Right lung (tissue), 2 donors: ENCODE measurements at regions not wholly inside any gene's neighbourhood (a gene's known extent, or its start where the extent isn't known, plus 50 kb on each side); places are given as distances from the start of the nearest gene placed in this dataset.
"Not testable (repeated sequence)": the region's sequence is repeated elsewhere in the genome, so short reads cannot be mapped to it uniquely, and the experiment has no call there.

ENCODE experiments used
- DNase-seq, 2 donors: peaks; one replicate each; pipeline ENCODE4 v3.0.0-alpha.2; 2013

DNA sequence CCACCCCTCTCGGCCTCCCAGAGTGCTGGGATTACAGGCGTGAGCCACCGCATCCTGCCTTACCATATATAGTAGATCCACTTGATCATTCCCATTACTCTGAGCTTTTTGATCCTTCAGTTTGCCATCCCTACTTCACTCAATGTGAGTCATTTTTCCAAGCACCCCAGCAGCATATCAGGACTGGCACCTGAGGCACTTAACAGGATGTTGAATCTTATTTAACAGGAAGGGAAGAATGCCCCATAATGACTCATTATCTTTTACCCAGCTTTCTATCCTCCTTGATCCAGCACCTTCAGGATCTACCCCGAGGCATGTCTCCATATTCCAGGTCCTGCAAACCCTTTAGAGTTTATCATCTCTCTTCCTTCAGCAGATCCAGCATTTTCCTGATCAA is 84.9 kb upstream of the CMKLR1 start:
- DNase-seq, result no peak

GRCh38 chr12:108423486-108423885 is 84.4 kb upstream of the CMKLR1 start:
- no peak for DNase-seq

DNA sequence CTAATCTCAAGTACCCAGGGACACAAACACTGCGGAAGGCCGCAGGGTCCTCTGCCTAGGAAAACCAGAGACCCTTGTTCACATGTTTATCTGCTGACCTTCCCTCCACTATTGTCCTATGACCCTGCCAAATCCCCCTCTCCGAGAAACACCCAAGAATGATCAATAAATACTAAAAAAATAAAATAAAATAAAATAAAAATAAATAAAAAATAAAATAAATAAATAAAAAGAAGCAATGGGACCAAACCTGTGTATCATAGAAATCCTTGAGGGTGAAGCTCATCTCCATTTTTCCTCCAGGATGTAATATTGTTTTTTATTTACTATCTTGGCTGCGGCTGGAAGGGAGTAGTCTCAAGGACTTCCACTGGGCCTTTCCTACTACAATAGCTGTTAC is 82.0 kb upstream of the CMKLR1 start:
- DNase-seq, result not testable (repeated sequence)

DNA sequence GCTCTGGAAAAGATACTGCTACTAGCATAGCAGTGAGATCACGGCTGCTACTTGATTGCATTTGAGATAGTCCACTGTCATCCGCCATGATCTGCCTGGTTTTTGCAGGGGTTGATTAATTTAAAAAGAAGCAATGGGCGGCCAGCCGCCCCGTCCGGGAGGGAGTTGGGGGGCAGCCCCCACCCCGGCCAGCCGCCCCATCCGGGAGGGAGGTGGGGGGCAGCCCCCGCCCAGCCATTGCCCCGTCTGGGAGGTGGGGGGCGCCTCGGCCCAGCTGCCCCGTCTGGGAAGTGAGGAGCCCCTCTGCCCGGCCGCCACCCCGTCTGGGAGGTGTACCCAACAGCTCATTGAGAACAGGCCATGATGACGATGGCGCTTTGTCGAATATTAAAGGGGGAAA is 81.3 kb upstream of the CMKLR1 start:
- DNase-seq, result not testable (repeated sequence)

DNA sequence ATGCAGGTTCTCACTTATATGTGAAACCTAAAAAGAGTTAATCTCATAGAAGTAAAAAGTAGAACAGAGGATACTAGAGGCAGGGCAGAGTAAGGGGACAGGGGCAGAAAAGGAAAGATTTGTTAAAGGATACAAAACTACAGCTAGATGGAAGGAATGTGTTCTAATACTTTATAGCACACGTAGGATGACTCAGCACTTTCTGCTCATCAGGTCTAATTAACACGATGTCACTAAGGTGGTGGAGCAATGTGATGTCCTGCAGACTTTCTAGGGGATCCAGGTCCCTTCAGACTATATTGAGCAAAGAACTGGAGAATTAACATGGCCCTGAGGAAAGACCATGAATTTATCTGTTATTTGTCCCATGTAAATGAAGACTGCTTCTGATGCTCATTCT is 80.8 kb upstream of the CMKLR1 start:
- DNase-seq, result no peak

DNA sequence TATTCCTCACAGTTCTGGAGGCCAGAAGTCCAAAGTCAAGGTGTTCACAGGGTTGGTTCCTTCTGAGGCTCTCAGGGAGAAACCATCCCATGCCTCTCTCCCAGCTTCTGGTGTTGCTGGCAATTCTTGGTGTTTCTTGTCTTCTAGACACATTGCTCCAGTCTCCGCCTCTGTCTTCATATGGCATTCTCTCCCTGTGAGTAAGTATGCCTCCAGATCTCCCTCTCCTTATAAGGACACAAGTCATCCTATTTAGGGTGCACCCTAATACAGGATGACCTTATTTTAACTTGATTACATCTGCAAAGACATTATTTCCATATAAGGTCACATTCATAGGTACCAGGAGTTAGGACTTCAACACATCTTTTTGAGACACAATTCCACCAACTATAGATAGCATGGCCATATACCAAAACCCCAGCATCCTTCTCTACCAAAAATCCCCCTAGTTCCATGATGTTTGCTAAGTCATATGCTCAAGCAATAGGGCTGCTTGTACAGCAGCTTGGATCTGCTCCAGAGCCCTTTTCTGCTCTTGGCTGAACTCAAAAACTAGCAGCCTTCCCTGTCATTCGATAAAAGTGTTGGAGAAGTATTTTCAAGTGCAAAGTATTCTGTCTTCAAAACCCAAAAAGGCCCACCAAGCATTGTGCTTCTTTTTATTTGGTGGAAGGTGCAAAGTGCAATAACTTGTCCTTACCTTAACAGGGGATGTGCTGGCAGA is 79.2 kb upstream of the CMKLR1 start:
- DNase-seq, result peak; percentile 21 to 33

- DNase-seq, result no peak
Measured at GRCh38 chr12:108414021-108414420, 74.9 kb upstream of the CMKLR1 start.

GRCh38 chr12:108410689-108411088 is 71.6 kb upstream of the CMKLR1 start:
- DNase-seq, result no peak

GRCh38 chr12:108409481-108409880 is 70.4 kb upstream of the CMKLR1 start:
- DNase-seq, result no peak

DNA sequence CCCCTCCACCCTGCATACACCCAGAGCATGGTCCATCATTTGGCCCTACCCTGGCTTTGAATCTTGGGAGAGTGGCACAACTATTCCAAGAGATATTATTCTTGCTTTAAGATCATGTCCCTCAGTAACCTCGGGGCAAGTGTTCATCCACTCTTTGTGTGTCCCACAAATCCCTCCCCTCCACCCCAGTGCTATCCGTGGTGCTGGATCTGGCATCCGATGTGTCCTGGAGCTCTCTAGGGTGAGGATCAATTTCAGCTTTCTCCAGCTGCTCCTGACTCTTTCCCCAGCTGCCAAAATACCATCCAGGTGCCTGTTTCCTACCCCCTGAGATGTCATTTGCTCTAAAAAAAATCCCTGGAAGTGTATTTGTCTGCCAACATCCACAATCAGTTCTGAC is 64.8 kb upstream of the CMKLR1 start:
- no peak for DNase-seq

- no peak for DNase-seq
Measured at GRCh38 chr12:108401964-108402363, 62.9 kb upstream of the CMKLR1 start.

GRCh38 chr12:108400900-108401480 is 61.9 kb upstream of the CMKLR1 start:
- no peak for DNase-seq

DNA sequence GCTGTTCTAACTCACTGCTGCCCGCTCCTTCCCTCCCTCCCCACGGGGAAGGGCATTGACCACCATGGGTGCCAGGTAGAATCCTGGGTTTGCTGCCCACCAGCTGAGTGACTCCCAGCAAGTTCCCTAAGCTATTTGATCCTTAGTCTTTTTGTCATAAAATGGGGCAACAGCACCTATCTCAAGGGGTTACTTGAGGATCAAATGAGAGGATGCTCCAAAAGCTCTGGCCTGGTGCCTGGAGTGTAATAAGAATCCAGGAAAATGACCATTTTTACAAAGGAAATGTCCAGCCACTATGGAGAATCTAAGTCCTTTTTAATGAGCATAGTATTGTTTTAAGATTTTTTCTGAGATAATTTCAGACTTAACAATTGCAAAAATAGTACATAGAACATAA is 61.4 kb upstream of the CMKLR1 start:
- DNase-seq, result no peak

DNA sequence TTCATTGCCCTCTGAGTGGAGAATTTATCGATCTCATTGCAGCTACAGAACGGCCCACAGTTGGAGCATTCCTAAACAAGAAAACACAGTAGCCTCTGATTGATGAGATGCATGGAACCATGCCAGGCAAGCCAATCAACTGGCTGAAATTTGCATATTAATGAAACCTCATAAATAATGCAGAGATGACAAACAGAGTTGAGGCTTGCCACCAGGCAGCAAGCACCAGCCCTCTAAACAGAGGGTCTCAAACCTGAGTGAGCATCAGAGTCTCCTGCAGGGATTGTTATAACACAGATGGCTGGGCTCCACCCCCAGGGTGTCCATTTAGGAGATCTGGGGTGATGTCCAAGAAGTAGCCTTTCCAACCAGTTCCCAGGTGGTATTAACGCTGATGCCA is 60.9 kb upstream of the CMKLR1 start:
- no peak for DNase-seq

DNA sequence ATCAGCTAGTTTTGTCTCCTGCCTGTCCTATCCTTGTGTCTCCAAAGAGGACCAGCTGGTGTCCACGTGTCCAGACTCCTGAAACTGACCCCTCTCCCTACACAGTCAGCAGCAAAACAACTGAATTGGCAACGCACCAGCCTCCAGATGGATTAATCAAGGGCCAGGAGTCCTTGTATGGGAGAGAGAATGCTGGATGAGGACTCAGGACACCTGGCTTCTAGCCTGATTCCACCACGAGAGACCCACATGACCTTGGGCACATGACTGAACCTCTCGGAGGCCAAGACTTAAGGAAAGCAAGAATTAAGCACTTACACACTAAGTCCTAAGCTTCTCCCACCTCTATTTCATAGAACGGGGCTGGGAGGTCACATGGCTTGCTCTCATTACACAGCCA is 60.4 kb upstream of the CMKLR1 start:
- no peak for DNase-seq

DNA sequence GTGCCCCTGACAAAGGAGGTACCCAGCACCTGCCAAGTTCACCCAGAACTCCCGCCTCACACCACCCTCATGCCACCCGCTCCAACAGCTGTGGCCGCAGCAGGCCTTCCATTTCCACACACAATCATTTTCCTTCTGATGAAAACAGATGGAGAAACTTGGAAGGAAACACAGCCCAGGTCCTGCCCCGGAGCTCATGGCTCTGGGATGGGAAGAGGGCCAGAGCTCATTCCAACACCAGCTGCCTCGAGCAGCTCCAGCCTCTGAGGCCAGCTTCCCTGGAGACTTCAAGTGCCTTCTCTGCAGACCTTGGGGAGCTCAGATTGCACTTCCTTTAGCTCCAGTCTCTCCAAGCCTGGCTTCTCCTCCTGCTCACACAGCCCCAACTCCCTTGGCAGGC is 55.1 kb upstream of the CMKLR1 start:
- DNase-seq, result peak; percentile 84 to 86

DNA sequence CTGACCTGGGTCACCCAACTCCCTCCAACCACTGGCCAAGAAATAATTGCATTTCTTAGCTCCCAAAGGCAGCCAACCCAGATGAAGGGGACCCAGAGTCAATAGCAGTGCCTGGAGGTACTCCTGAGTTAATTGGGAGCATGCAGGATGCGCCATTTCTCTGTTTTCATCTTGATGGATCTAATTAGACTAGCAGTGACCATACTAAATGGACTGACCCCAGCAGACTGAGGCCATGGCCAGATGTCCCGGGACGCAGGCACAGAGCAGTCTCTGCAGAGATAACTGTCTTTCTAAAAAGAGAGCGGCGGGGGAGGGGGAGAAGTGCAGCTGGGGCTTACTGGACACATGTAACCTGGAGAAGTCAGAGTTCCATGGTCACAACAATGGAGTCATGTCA is 53.2 kb upstream of the CMKLR1 start:
- no peak for DNase-seq

DNA sequence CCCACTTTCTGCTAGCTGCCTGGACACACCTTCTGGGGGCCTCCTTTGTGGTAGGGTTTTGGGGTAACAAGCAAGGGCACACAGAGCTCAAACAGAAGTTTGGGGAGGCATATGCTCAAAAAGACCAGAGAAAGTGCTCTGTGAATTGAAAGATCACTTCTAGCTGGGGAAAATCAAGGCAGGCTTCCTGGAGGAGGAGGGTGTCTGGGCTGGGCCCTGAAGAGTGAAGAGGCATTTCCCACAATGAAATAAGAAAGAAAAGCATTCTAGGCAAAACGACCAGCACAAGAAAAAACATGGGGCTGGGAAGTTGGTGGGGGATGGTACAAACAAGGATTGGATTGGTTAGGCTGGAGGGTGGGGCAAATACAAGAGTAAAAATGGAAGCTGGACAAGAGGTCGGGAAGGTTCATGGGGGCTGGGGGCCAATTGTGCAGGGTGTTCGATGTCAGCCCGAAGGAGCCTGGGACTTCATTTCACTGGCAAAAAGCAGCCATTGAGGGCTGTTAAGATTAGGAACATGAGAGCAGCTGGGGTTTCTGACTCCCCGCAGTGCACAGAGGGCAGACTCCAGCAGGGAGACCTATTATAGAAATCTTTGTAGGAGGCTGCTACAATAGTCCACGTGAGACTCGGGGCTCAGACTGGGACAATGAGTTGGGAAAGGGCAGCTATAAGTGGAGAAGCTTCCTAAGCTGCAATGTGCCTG is 51.5 kb upstream of the CMKLR1 start:
- no peak for DNase-seq

DNA sequence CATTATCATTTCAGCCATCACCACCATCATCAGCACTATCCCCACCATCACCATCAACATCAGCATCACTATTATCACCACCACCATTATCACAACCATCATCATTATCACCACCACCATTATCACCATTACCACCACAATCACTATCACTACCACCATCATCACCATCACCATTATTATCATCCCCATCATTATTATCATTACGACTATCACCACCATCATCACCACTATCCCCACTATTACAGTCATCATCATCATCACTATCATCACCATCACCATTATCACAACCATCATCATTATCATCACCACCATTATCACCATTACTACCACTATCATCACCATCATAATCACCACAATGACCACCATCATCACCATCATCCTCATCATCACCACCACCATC is 50.4 kb upstream of the CMKLR1 start:
- DNase-seq, result no peak
